ENCODE measurements at regions not wholly inside any gene's neighbourhood (a gene's known extent, or its start where the extent isn't known, plus 50 kb on each side); places are given as distances from the start of the nearest gene placed in this dataset.

GRCh38 chr1:13899856-13900255 is 199.9 kb downstream of the PRDM2 start:
- Histone ChIP-seq H3K4me3 (ENCODE audit: low read depth, low read length) (no peak overlapping the region), H3K4me1 (ENCODE audit: control insufficient read depth, insufficient read depth, low read length) (no peaks in the 10 kb centered on the region), H3K27ac (ENCODE audit: low read depth, low read length) (no peak overlapping the region), H3K9me3 (ENCODE audit: control insufficient read depth, insufficient read depth, low read length) (no peaks in the 10 kb centered on the region), H3K27me3 (ENCODE audit: control insufficient read depth, insufficient read depth, low read length) (peaks cover 28% of the 10 kb centered on the region), H3K9ac (ENCODE audit: low read depth, low read length) (no peak overlapping the region), H3K36me3 (ENCODE audit: control insufficient read depth, insufficient read depth, low read length) (no peaks in the 10 kb centered on the region)

GRCh38 chr1:13900583-13900982 is 200.6 kb downstream of the PRDM2 start:
- Histone ChIP-seq H3K27ac (ENCODE audit: low read depth, low read length) (no peak overlapping the region), H3K36me3 (ENCODE audit: control insufficient read depth, insufficient read depth, low read length) (no peaks in the 10 kb centered on the region), H3K27me3 (ENCODE audit: control insufficient read depth, insufficient read depth, low read length) (peaks cover 21% of the 10 kb centered on the region), H3K9me3 (ENCODE audit: control insufficient read depth, insufficient read depth, low read length) (no peaks in the 10 kb centered on the region), H3K4me1 (ENCODE audit: control insufficient read depth, insufficient read depth, low read length) (no peaks in the 10 kb centered on the region), H3K9ac (ENCODE audit: low read depth, low read length) (no peak overlapping the region), H3K4me3 (ENCODE audit: low read depth, low read length) (no peak overlapping the region)

GRCh38 chr1:13901039-13901438 is 201.1 kb downstream of the PRDM2 start:
- Histone ChIP-seq H3K36me3 (ENCODE audit: control insufficient read depth, insufficient read depth, low read length) (no peaks in the 10 kb centered on the region), H3K4me3 (ENCODE audit: low read depth, low read length) (no peak overlapping the region), H3K4me1 (ENCODE audit: control insufficient read depth, insufficient read depth, low read length) (no peaks in the 10 kb centered on the region), H3K27ac (ENCODE audit: low read depth, low read length) (no peak overlapping the region), H3K9ac (ENCODE audit: low read depth, low read length) (no peak overlapping the region), H3K9me3 (ENCODE audit: control insufficient read depth, insufficient read depth, low read length) (no peaks in the 10 kb centered on the region), H3K27me3 (ENCODE audit: control insufficient read depth, insufficient read depth, low read length) (peaks cover 16% of the 10 kb centered on the region)

GRCh38 chr1:13901597-13901996 is 201.6 kb downstream of the PRDM2 start:
- Histone ChIP-seq H3K4me1 (ENCODE audit: control insufficient read depth, insufficient read depth, low read length) (no peaks in the 10 kb centered on the region), H3K9ac (ENCODE audit: low read depth, low read length) (no peak overlapping the region), H3K27me3 (ENCODE audit: control insufficient read depth, insufficient read depth, low read length) (peaks cover 14% of the 10 kb centered on the region), H3K36me3 (ENCODE audit: control insufficient read depth, insufficient read depth, low read length) (no peaks in the 10 kb centered on the region), H3K9me3 (ENCODE audit: control insufficient read depth, insufficient read depth, low read length) (no peaks in the 10 kb centered on the region), H3K27ac (ENCODE audit: low read depth, low read length) (no peak overlapping the region), H3K4me3 (ENCODE audit: low read depth, low read length) (no peak overlapping the region)

GRCh38 chr1:13908128-13908527 is 208.1 kb downstream of the PRDM2 start:
- no peaks in the 10 kb centered on the region for H3K36me3 ChIP-seq (ENCODE audit: control insufficient read depth, insufficient read depth, low read length)
- H3K9ac ChIP-seq (ENCODE audit: low read depth, low read length), result no peak overlapping the region
- H3K4me1 ChIP-seq (ENCODE audit: control insufficient read depth, insufficient read depth, low read length), result no peaks in the 10 kb centered on the region
- no peak overlapping the region for H3K4me3 ChIP-seq (ENCODE audit: low read depth, low read length)
- H3K27ac ChIP-seq (ENCODE audit: low read depth, low read length), result no peak overlapping the region
- H3K9me3 ChIP-seq (ENCODE audit: control insufficient read depth, insufficient read depth, low read length), result no peaks in the 10 kb centered on the region
- no peaks in the 10 kb centered on the region for H3K27me3 ChIP-seq (ENCODE audit: control insufficient read depth, insufficient read depth, low read length)

- no peak overlapping the region for H3K4me3 ChIP-seq (ENCODE audit: low read depth, low read length)
- H3K4me1 ChIP-seq (ENCODE audit: control insufficient read depth, insufficient read depth, low read length), result no peaks in the 10 kb centered on the region
- no peak overlapping the region for H3K27ac ChIP-seq (ENCODE audit: low read depth, low read length)
- H3K27me3 ChIP-seq (ENCODE audit: control insufficient read depth, insufficient read depth, low read length), result no peaks in the 10 kb centered on the region
- no peaks in the 10 kb centered on the region for H3K36me3 ChIP-seq (ENCODE audit: control insufficient read depth, insufficient read depth, low read length)
- no peak overlapping the region for H3K9ac ChIP-seq (ENCODE audit: low read depth, low read length)
- no peaks in the 10 kb centered on the region for H3K9me3 ChIP-seq (ENCODE audit: control insufficient read depth, insufficient read depth, low read length)
Observed at GRCh38 chr1:13911697-13912619, 212.0 kb downstream of the PRDM2 start.

GRCh38 chr1:13913396-13913795 is 213.4 kb downstream of the PRDM2 start:
- Histone ChIP-seq H3K27ac (ENCODE audit: low read depth, low read length) (no peak overlapping the region), H3K27me3 (ENCODE audit: control insufficient read depth, insufficient read depth, low read length) (no peaks in the 10 kb centered on the region), H3K4me3 (ENCODE audit: low read depth, low read length) (no peak overlapping the region), H3K9me3 (ENCODE audit: control insufficient read depth, insufficient read depth, low read length) (no peaks in the 10 kb centered on the region), H3K4me1 (ENCODE audit: control insufficient read depth, insufficient read depth, low read length) (no peaks in the 10 kb centered on the region), H3K9ac (ENCODE audit: low read depth, low read length) (no peak overlapping the region), H3K36me3 (ENCODE audit: control insufficient read depth, insufficient read depth, low read length) (no peaks in the 10 kb centered on the region)

- no peaks in the 10 kb centered on the region for H3K36me3 ChIP-seq (ENCODE audit: control insufficient read depth, insufficient read depth, low read length)
- H3K27me3 ChIP-seq (ENCODE audit: control insufficient read depth, insufficient read depth, low read length), result no peaks in the 10 kb centered on the region
- no peaks in the 10 kb centered on the region for H3K4me1 ChIP-seq (ENCODE audit: control insufficient read depth, insufficient read depth, low read length)
- H3K9me3 ChIP-seq (ENCODE audit: control insufficient read depth, insufficient read depth, low read length), result peaks cover 7% of the 10 kb centered on the region; the same call in 1 of the 2 replicates
- H3K4me3 ChIP-seq (ENCODE audit: low read depth, low read length), result no peak overlapping the region
- H3K9ac ChIP-seq (ENCODE audit: low read depth, low read length), result no peak overlapping the region
- no peak overlapping the region for H3K27ac ChIP-seq (ENCODE audit: low read depth, low read length)
Observed at GRCh38 chr1:13916530-13916929, 216.5 kb downstream of the PRDM2 start.

GRCh38 chr1:13917607-13918006 is 217.6 kb downstream of the PRDM2 start:
- no peaks in the 10 kb centered on the region for H3K4me1 ChIP-seq (ENCODE audit: control insufficient read depth, insufficient read depth, low read length)
- no peak overlapping the region for H3K27ac ChIP-seq (ENCODE audit: low read depth, low read length)
- no peak overlapping the region for H3K4me3 ChIP-seq (ENCODE audit: low read depth, low read length)
- peaks cover 7% of the 10 kb centered on the region; the same call in 1 of the 2 replicates for H3K9me3 ChIP-seq (ENCODE audit: control insufficient read depth, insufficient read depth, low read length)
- no peak overlapping the region for H3K9ac ChIP-seq (ENCODE audit: low read depth, low read length)
- H3K36me3 ChIP-seq (ENCODE audit: control insufficient read depth, insufficient read depth, low read length), result no peaks in the 10 kb centered on the region
- no peaks in the 10 kb centered on the region for H3K27me3 ChIP-seq (ENCODE audit: control insufficient read depth, insufficient read depth, low read length)

- Histone ChIP-seq H3K4me1 (ENCODE audit: control insufficient read depth, insufficient read depth, low read length) (no peaks in the 10 kb centered on the region), H3K4me3 (ENCODE audit: low read depth, low read length) (no peak overlapping the region), H3K36me3 (ENCODE audit: control insufficient read depth, insufficient read depth, low read length) (no peaks in the 10 kb centered on the region), H3K27me3 (ENCODE audit: control insufficient read depth, insufficient read depth, low read length) (no peaks in the 10 kb centered on the region), H3K27ac (ENCODE audit: low read depth, low read length) (no peak overlapping the region), H3K9me3 (ENCODE audit: control insufficient read depth, insufficient read depth, low read length) (peaks cover 7% of the 10 kb centered on the region; the same call in 1 of the 2 replicates), H3K9ac (ENCODE audit: low read depth, low read length) (no peak overlapping the region)
Observed at GRCh38 chr1:13918862-13919261, 218.9 kb downstream of the PRDM2 start.

- Histone ChIP-seq H3K9ac (ENCODE audit: low read depth, low read length) (no peak overlapping the region), H3K9me3 (ENCODE audit: control insufficient read depth, insufficient read depth, low read length) (peaks cover 7% of the 10 kb centered on the region; the same call in 1 of the 2 replicates), H3K36me3 (ENCODE audit: control insufficient read depth, insufficient read depth, low read length) (no peaks in the 10 kb centered on the region), H3K27ac (ENCODE audit: low read depth, low read length) (no peak overlapping the region), H3K4me3 (ENCODE audit: low read depth, low read length) (no peak overlapping the region), H3K4me1 (ENCODE audit: control insufficient read depth, insufficient read depth, low read length) (no peaks in the 10 kb centered on the region), H3K27me3 (ENCODE audit: control insufficient read depth, insufficient read depth, low read length) (no peaks in the 10 kb centered on the region)
Observed at GRCh38 chr1:13921190-13921589, 221.2 kb downstream of the PRDM2 start.
